SU-DHL-6 (cell line): ENCODE measurements at regions not wholly inside any gene's neighbourhood (a gene's known extent, or its start where the extent isn't known, plus 50 kb on each side); places are given as distances from the start of the nearest gene placed in this dataset.

Experiments
- H2AFZ ChIP-seq: fragments of 200-600 bp; sonication (generic); 2 replicates; pipeline ENCODE4 v1.6.1; 2014; ENCODE audit warnings: low read depth, mild to moderate bottlenecking, moderate library complexity, mixed read lengths, antibody characterized with exemption, low read length; ENCODE audit not compliant: severe bottlenecking
- H3F3A ChIP-seq: fragments of 200-600 bp; shearing (Covaris generic); 2 replicates; pipeline ENCODE4 v1.6.0; 2016; ENCODE audit warnings: antibody characterized with exemption, mild to moderate bottlenecking; ENCODE audit not compliant: insufficient read depth
- H3K27ac ChIP-seq: fragments of 200-600 bp; sonication (generic); 2 replicates; pipeline ENCODE4 v1.5.1; 2016; ENCODE audit warnings: low read depth, mild to moderate bottlenecking, low read length, moderate library complexity, mixed read lengths
- H3K27me3 ChIP-seq: fragments of 200-600 bp; sonication (generic), shearing (Covaris generic); 2 replicates; pipeline ENCODE4 v1.6.0; 2014; ENCODE audit warnings: mild to moderate bottlenecking, low read length
- H3K36me3 ChIP-seq: fragments of 200-600 bp; sonication (generic); 2 replicates; pipeline ENCODE4 v1.6.1; 2014; ENCODE audit warnings: mild to moderate bottlenecking, low read length, mixed read lengths
- H3K4me2 ChIP-seq: fragments of 300-600, 200-600 bp; shearing (Covaris generic), sonication (generic); 2 replicates; pipeline ENCODE4 v1.6.0; 2014; ENCODE audit warnings: low read length, low read depth, mild to moderate bottlenecking; ENCODE audit not compliant: poor library complexity, severe bottlenecking
- H3K4me3 ChIP-seq: fragments of 200-600 bp; sonication (generic); 2 replicates; pipeline ENCODE4 v1.5.1; 2014; ENCODE audit warnings: antibody characterized with exemption, low read length, mild to moderate bottlenecking, mixed read lengths; ENCODE audit not compliant: insufficient read depth, poor library complexity, severe bottlenecking
- H3K79me2 ChIP-seq: fragments of 200-600 bp; sonication (generic); 2 replicates; pipeline ENCODE4 v1.6.1; 2014; ENCODE audit warnings: mild to moderate bottlenecking, low read length, moderate library complexity; ENCODE audit not compliant: insufficient read depth
- H3K9ac ChIP-seq: fragments of 200-600 bp; sonication (generic); 2 replicates; pipeline ENCODE4 v1.7.0; 2014; ENCODE audit warnings: mild to moderate bottlenecking, low read length
- H3K9me2 ChIP-seq: fragments of 200-600 bp; sonication (generic); replicated peaks from 2 replicates; pipeline ENCODE4 v1.6.1; 2014; ENCODE audit warnings: low read length; ENCODE audit not compliant: insufficient read depth
- H3K9me3 ChIP-seq: fragments of 200-600 bp; sonication (generic); 2 replicates; pipeline ENCODE4 v1.6.1; 2014; ENCODE audit warnings: low read length, mixed read lengths; ENCODE audit not compliant: insufficient read depth
- H4K20me1 ChIP-seq: fragments of 200-600 bp; sonication (generic); 2 replicates; pipeline ENCODE4 v1.6.1; 2014; ENCODE audit warnings: low read depth, mild to moderate bottlenecking, antibody characterized with exemption, low read length, moderate library complexity, mixed read lengths
- CTCF ChIP-seq: fragments of 200-600 bp; sonication (generic); IDR thresholded peaks from one replicate; pipeline ENCODE4 v1.5.1; 2017; ENCODE audit warnings: antibody characterized with exemption, mild to moderate bottlenecking, low read length, moderate library complexity; ENCODE audit not compliant: insufficient read depth, poor library complexity, severe bottlenecking
- EZH2phosphoT487 ChIP-seq: fragments of 200-600 bp; sonication (generic), shearing (Covaris generic); conservative IDR thresholded peaks from 2 replicates; pipeline ENCODE4 v1.6.1; 2018; ENCODE audit warnings: mild to moderate bottlenecking, antibody characterized with exemption, low read length, moderate library complexity, mixed read lengths

DNA sequence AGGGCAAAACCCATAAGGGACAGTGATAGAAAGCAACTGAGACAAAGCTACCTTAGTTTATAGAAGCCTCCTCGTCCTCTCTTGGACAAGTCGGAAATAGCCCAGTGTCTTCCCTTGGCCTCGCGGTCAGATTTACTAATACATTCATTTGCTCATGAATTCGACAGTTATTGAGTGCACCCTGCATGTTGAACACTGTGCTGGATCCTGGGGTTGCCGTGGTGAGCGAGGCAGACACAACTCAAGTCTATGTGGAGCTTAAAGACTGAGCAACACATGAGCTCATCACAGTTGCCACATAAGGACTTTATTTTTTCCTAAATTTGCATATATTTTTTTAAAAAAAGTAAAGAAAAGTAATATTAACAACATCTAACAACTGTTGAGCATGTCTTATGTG, 411.1 kb upstream of the ITGA1 start:
- no peaks in the 10 kb centered on the region for H3K79me2 ChIP-seq
- H3K9me3 ChIP-seq = no peaks in the 10 kb centered on the region
- H3K9ac ChIP-seq = no peak overlapping the region
- no peak overlapping the region for H2AFZ ChIP-seq
- no peak overlapping the region for H3K4me2 ChIP-seq
- no peak for TF ChIP-seq EZH2phosphoT487
- no peak for TF ChIP-seq CTCF
- no peaks in the 10 kb centered on the region for H3K9me2 ChIP-seq
- H4K20me1 ChIP-seq = no peaks in the 10 kb centered on the region
- no peaks in the 10 kb centered on the region for H3K27me3 ChIP-seq
- no peaks in the 10 kb centered on the region for H3K36me3 ChIP-seq
- no peaks in the 10 kb centered on the region for H3F3A ChIP-seq
- no peak overlapping the region for H3K4me3 ChIP-seq
- H3K27ac ChIP-seq = no peak overlapping the region

DNA sequence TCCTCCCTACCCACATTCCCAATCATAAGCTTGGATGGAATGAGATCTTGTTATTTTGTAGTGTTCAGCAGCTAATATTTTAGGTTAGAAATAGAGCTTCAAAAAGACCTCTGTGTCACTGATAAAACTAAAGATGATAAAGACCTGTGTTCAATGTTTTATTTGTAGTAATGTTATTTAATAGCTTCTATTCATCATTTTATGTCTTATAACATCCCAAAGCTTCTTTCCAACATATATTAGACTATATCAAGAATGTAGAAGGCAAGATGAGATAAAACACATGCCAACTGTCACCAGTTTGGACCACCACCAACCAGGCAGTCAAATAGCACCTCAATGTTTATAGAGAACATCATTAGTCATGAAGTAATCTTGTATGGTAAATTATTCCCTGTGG, 409.5 kb upstream of the ITGA1 start:
- H3K36me3 ChIP-seq = no peaks in the 10 kb centered on the region
- H3K9ac ChIP-seq = no peak overlapping the region
- no peaks in the 10 kb centered on the region for H4K20me1 ChIP-seq
- no peaks in the 10 kb centered on the region for H3F3A ChIP-seq
- no peaks in the 10 kb centered on the region for H3K9me3 ChIP-seq
- no peaks in the 10 kb centered on the region for H3K27me3 ChIP-seq
- H2AFZ ChIP-seq = no peak overlapping the region
- no peak for TF ChIP-seq CTCF
- TF ChIP-seq EZH2phosphoT487 = no peak
- no peaks in the 10 kb centered on the region for H3K9me2 ChIP-seq
- no peak overlapping the region for H3K27ac ChIP-seq
- H3K4me2 ChIP-seq = no peak overlapping the region
- H3K4me3 ChIP-seq = no peak overlapping the region
- H3K79me2 ChIP-seq = no peaks in the 10 kb centered on the region

GRCh38 chr5:52388349-52388748, 399.4 kb upstream of the ITGA1 start:
- H3K27ac ChIP-seq = no peak overlapping the region
- no peaks in the 10 kb centered on the region for H3K79me2 ChIP-seq
- H3K9me2 ChIP-seq = no peaks in the 10 kb centered on the region
- TF ChIP-seq CTCF = no peak
- TF ChIP-seq EZH2phosphoT487 = no peak
- H3K4me3 ChIP-seq = no peak overlapping the region
- H3K9me3 ChIP-seq = no peaks in the 10 kb centered on the region
- no peaks in the 10 kb centered on the region for H3F3A ChIP-seq
- H3K27me3 ChIP-seq = no peaks in the 10 kb centered on the region
- H3K36me3 ChIP-seq = no peaks in the 10 kb centered on the region
- H3K4me2 ChIP-seq = no peak overlapping the region
- no peaks in the 10 kb centered on the region for H4K20me1 ChIP-seq
- H2AFZ ChIP-seq = no peak overlapping the region
- H3K9ac ChIP-seq = no peak overlapping the region

GRCh38 chr5:52392321-52392720, 395.4 kb upstream of the ITGA1 start:
- Histone ChIP-seq H3K4me2 (no peak overlapping the region), H3F3A (no peaks in the 10 kb centered on the region), H2AFZ (no peak overlapping the region), H3K36me3 (no peaks in the 10 kb centered on the region), H4K20me1 (no peaks in the 10 kb centered on the region), H3K9me3 (no peaks in the 10 kb centered on the region), H3K27ac (no peak overlapping the region), H3K4me3 (no peak overlapping the region), H3K27me3 (no peaks in the 10 kb centered on the region), H3K9ac (no peak overlapping the region), H3K9me2 (no peaks in the 10 kb centered on the region), H3K79me2 (no peaks in the 10 kb centered on the region)
- no peak for TF ChIP-seq CTCF
- TF ChIP-seq EZH2phosphoT487 = no peak
